Activated T-helper 1 cell treated with anti-CD3 and anti-CD28 coated beads, Interleukin-12 subunit alpha, Interleukin-12 subunit beta, Interleukin-2, Interleukin-4 antibody, amounts not matched to agents 30 ng/mL and 10 ng/mL and 1 ng/mL, durations not matched to agents 14 hours and 24 hours and 36 hours (primary cell): ENCODE measurements at regions not wholly inside any gene's neighbourhood (a gene's known extent, or its start where the extent isn't known, plus 50 kb on each side); places are given as distances from the start of the nearest gene placed in this dataset.

Experiments
- DNase-seq: peaks from one replicate; pipeline ENCODE4 v3.0.0; 2021; ENCODE audit warnings: low spot score
- H3K27ac Mint-ChIP-seq: one replicate; pipeline ENCODE4 v1.8.0; 2021; ENCODE audit warnings: mild to moderate bottlenecking, mixed read lengths
- H3K27me3 Mint-ChIP-seq: one replicate; pipeline ENCODE4 v1.8.0; 2022; ENCODE audit warnings: mild to moderate bottlenecking, moderate library complexity, mixed read lengths; ENCODE audit not compliant: insufficient read depth
- H3K36me3 Mint-ChIP-seq: one replicate; pipeline ENCODE4 v1.8.0; 2021; ENCODE audit warnings: low read depth, mixed read lengths
- H3K4me1 Mint-ChIP-seq: one replicate; pipeline ENCODE4 v1.8.0; 2021; ENCODE audit warnings: low read depth, mixed read lengths
- H3K4me3 Mint-ChIP-seq: one replicate; pipeline ENCODE4 v1.8.0; 2021; ENCODE audit warnings: mild to moderate bottlenecking, moderate library complexity, mixed read lengths
- H3K9me3 Mint-ChIP-seq: one replicate; pipeline ENCODE4 v1.8.0; 2021; ENCODE audit warnings: mixed read lengths
- intact Hi-C: fragments of 100-400 bp; cut with micrococcal nuclease; formaldehyde crosslinking; loops from one replicate; pipeline ENCODE4 v1.15.1; 2024

DNA sequence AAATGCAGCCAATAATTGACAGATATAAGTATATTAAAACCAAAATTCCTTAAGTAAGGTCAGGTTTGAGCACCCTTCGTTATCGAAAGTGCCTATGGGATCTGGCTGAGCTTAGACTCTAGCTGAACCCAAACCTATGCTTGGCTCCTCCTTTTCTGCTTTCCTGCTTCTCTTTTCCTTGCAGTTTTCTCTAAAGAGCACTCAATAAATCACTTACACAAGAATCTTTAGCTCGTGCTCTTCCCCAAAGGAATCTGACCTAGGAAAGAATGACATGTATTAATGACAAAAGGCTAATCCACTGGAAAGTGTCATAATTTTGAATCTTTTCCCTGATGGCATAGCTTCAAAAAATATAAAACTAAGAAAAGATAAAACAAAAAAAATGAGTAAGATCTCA is 282.7 kb downstream of the DKK2 start:
- H3K4me1 Mint-ChIP-seq, result no peaks in the 10 kb centered on the region
- H3K27ac Mint-ChIP-seq, result no peak overlapping the region
- intact Hi-C loops, result no loop called here
- H3K36me3 Mint-ChIP-seq, result no peaks in the 10 kb centered on the region
- H3K27me3 Mint-ChIP-seq, result no peaks in the 10 kb centered on the region
- H3K4me3 Mint-ChIP-seq, result no peak overlapping the region
- H3K9me3 Mint-ChIP-seq, result no peaks in the 10 kb centered on the region
- DNase-seq, result no peak

DNA sequence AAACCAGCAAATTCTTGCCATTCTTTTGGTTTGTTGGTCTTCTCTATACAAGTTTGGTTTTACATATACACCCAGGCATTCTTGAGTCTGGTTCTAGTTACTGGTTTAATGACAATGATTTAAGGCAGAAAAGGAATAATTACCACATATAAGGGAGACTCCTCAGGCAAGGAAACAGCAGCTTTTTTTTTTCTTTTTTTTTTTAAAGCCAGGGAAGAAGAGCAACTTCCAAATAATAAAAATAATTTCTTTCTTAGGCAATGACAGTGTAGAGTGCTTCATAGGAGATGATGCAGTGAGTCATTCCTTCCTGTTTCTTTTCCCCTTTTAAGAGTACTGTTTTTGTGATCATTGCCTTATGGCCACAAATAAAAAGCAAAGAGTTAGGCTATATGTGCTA is 289.7 kb downstream of the DKK2 start:
- H3K4me3 Mint-ChIP-seq, result no peak overlapping the region
- H3K36me3 Mint-ChIP-seq, result no peaks in the 10 kb centered on the region
- H3K27me3 Mint-ChIP-seq, result no peaks in the 10 kb centered on the region
- H3K4me1 Mint-ChIP-seq, result no peaks in the 10 kb centered on the region
- no peak overlapping the region for H3K27ac Mint-ChIP-seq
- no peak for DNase-seq
- intact Hi-C loops, result no loop called here
- H3K9me3 Mint-ChIP-seq, result no peaks in the 10 kb centered on the region

DNA sequence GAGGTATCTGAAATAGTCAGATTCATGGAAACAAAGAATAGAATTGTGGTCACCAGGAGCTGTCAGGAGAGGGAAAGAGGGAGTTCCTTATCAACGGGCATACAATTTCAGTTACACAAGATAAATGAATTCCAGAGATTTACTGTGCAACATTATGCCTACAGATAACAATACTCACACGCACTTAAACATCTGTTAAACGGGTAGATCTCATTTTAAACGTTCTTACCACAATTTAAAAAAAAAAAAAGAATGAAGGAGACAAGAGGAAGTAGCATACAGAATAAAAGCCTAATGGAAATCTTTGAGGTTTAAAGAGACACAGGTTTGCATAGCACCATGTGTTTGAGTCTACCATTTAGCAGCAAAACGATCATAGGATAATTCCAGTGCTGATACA is 298.0 kb downstream of the DKK2 start:
- Mint-ChIP-seq H3K4me3 (no peak overlapping the region), H3K36me3 (no peaks in the 10 kb centered on the region), H3K27ac (no peak overlapping the region), H3K27me3 (no peaks in the 10 kb centered on the region), H3K9me3 (no peaks in the 10 kb centered on the region), H3K4me1 (no peaks in the 10 kb centered on the region)
- DNase-seq, result no peak
- intact Hi-C loops, result no loop called here

DNA sequence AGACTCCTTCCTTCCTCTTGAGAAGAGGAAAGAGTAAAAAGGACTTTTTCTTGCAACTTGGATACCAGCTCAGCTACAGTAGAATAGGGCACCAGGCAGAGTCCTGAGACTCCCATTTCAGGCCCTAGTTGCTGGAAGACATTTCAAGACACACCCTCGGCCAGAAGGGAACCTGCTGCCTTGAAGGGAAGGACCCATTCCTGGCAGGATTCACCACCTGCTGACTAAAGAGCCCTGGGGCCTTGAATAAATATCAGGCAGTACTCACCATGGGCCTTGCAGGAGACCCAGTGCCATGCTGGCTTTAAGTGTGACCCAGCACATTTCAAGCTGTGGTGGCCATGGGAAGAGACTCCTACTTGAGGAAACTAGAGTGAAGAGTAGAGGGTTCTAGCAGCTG is 317.6 kb downstream of the DKK2 start:
- no peaks in the 10 kb centered on the region for H3K27me3 Mint-ChIP-seq
- intact Hi-C loops, result no loop called here
- H3K4me3 Mint-ChIP-seq, result no peak overlapping the region
- no peaks in the 10 kb centered on the region for H3K4me1 Mint-ChIP-seq
- H3K9me3 Mint-ChIP-seq, result peaks cover 5% of the 10 kb centered on the region
- DNase-seq, result no peak
- H3K27ac Mint-ChIP-seq, result no peak overlapping the region
- no peaks in the 10 kb centered on the region for H3K36me3 Mint-ChIP-seq

DNA sequence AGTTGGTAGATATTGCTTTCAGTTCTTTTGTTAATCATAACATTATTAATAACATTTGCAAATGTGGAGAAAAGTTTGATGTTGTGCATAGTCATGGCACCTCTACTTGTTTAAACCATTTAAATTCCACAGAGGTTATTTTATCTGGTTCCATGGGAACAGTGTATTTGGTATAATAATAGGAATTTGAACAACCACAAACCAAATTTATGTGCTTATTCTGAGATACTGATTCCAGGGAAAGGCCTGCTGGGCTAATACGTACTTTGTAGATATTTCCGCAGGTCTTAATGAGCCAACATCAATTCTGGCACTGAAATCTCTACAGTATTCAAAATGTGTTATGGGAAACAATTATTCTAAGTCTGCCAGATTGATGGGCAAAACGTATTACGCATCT is 319.0 kb downstream of the DKK2 start:
- no peaks in the 10 kb centered on the region for H3K27me3 Mint-ChIP-seq
- H3K27ac Mint-ChIP-seq, result no peak overlapping the region
- no peaks in the 10 kb centered on the region for H3K4me1 Mint-ChIP-seq
- intact Hi-C loops, result no loop called here
- H3K36me3 Mint-ChIP-seq, result no peaks in the 10 kb centered on the region
- H3K4me3 Mint-ChIP-seq, result no peak overlapping the region
- peaks cover 5% of the 10 kb centered on the region for H3K9me3 Mint-ChIP-seq
- no peak for DNase-seq

DNA sequence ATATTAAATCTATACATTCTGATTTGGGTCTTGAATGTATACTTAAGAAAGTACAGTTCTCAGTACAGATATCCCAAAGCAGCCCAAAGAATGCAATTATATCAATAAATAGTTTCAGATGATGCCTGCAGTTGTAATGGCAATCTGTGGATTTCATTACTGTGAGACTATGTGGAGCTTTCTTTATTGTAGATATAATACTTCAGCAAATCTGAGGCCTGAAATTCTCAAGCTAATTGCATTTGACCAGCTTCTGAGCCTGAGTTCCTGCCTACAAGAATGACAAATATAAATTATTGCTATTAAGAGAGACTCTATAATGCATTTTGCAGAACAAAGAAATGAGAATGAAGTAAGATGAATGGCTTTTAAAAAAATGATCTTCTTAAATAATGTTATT is 320.3 kb downstream of the DKK2 start:
- Mint-ChIP-seq H3K4me3 (no peak overlapping the region), H3K4me1 (no peaks in the 10 kb centered on the region), H3K36me3 (no peaks in the 10 kb centered on the region), H3K27ac (no peak overlapping the region), H3K27me3 (no peaks in the 10 kb centered on the region), H3K9me3 (peaks cover 5% of the 10 kb centered on the region)
- DNase-seq, result no peak
- intact Hi-C loops, result no loop called here

DNA sequence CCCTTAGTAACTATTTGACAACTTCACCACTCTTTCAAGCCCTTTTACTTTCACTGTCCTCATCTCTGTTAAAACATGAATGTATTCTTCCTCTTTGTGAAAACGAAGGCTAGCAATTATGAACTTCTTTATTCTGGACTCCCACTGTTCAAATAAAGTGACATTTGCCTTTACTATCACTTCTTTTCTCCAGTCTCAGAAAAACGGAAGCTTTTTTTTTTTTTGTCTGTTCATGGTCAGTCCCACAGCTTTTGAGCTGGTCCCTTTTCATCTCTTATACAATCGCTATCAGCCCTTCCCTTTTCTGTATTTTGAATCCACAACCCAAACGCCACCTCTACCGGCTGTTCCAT is 327.7 kb downstream of the DKK2 start:
- DNase-seq, result no peak
- intact Hi-C loops, result no loop called here
- Mint-ChIP-seq H3K9me3 (no peaks in the 10 kb centered on the region), H3K27me3 (no peaks in the 10 kb centered on the region), H3K27ac (no peak overlapping the region), H3K4me1 (no peaks in the 10 kb centered on the region), H3K36me3 (no peaks in the 10 kb centered on the region), H3K4me3 (no peak overlapping the region)

DNA sequence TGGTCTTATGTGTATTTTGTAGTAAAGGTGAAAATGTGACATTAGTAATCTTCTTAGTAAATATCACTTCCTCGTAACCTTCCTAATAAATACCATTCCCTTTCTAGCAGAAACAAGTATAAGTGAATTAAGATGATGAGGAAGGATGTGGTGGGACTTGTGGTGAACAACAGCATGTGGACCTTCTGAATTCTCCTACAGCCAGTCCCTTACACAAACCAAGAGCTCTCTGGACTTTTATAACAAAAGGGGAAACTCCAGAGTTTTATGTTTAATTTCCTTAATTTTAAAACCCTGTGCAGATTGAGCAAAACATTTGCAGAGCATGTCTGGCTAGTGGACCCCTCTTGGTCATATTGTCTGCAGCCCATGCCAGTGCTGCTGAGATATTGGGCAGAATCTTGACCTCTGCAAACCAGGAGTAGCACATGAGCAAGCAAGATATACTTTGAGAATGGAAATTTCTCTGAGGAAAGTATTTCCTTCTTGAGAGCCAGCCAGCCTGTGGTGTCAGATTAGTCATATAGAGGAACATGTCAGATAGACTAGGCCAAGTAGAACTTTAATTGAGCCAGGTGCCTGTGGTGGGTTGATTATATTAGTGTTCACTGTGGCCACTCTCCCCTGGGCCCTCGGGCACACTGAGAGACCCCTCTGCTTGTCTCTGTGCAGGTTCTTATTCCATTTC is 328.2 kb downstream of the DKK2 start:
- no peak overlapping the region for H3K4me3 Mint-ChIP-seq
- intact Hi-C loops, result no loop called here
- no peak overlapping the region for H3K27ac Mint-ChIP-seq
- no peak for DNase-seq
- H3K36me3 Mint-ChIP-seq, result no peaks in the 10 kb centered on the region
- no peaks in the 10 kb centered on the region for H3K27me3 Mint-ChIP-seq
- no peaks in the 10 kb centered on the region for H3K4me1 Mint-ChIP-seq
- H3K9me3 Mint-ChIP-seq, result no peaks in the 10 kb centered on the region

DNA sequence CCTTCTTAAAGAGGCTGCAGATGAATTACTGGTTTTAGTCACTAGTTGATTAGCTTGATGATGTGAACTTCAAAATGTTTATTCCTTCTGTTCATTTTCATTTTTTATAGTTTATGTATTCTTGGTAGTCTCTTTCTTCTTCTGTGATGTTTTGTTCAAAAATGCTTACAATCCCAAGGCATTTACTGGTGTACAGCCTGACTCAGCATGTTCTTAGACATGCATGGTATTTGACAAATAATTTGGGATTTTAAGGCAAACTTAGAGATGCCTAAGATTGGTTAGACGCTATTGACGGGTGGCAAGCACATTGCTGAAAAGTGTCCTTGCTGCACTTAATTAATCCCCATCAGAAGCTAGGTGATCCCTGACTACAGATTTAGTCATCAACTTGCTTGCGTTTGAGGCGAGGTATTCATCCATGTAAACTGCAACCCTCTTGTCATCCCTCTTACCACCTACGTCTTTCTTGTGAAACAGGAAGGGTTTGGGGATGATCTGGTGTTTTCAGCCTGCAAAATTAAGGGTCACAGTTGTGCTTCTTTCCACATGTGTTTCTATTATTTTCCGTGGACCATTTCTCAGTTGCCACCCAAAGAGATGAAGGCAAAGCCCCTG is 331.8 kb downstream of the DKK2 start:
- DNase-seq, result no peak
- no peak overlapping the region for H3K4me3 Mint-ChIP-seq
- H3K36me3 Mint-ChIP-seq, result no peaks in the 10 kb centered on the region
- intact Hi-C loops, result no loop called here
- H3K4me1 Mint-ChIP-seq, result no peaks in the 10 kb centered on the region
- H3K9me3 Mint-ChIP-seq, result no peaks in the 10 kb centered on the region
- no peaks in the 10 kb centered on the region for H3K27me3 Mint-ChIP-seq
- H3K27ac Mint-ChIP-seq, result no peak overlapping the region

DNA sequence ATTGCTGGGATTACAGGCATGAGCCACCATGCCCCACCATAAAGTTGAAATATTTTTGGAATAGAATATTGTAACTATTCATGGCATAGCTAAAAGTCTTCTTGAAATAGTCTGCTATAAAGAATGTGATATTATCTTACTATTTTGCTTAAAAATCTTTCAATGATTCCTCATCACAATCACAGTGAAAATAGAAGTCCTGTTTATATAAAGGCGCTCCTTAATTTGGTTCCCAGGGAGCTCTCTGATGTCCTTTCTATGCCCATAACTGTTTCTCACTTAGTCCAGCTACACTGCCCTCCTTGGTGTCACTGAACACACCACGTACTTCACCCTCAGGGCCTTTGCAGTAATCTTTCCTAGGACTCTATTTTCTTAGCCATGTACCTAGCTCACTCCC is 331.7 kb upstream of the GIMD1 start:
- Mint-ChIP-seq H3K4me1 (peaks cover 5% of the 10 kb centered on the region), H3K36me3 (no peaks in the 10 kb centered on the region), H3K4me3 (no peak overlapping the region), H3K9me3 (peaks cover 5% of the 10 kb centered on the region), H3K27ac (no peak overlapping the region), H3K27me3 (no peaks in the 10 kb centered on the region)
- intact Hi-C loops, result no loop called here
- no peak for DNase-seq

DNA sequence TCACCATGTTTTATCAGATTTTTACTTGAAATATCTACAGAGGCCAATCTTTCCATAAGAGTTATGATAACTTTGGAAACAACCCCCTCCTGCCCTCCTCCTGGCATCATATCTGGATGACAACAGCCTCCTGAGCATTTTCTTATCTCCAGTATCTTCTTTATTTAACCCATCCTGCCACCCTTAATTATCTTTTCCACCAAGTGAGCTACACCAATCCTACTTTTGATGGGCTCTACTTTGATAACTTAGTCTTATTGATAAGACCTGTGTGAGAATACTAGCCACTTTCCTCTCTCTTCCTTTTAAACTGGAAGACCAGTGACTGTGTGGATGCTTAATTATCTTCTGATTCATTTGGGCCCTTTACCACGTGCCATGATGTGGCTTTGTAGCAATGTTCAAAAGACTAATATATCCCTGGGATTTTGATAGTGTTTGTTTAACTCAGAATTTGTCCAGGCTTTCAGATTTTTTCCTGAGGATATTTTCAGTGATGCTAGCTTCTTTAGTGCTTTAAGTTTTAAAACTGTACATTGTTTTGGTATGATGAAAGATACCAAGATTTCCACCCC is 330.1 kb upstream of the GIMD1 start:
- no peak overlapping the region for H3K27ac Mint-ChIP-seq

DNA sequence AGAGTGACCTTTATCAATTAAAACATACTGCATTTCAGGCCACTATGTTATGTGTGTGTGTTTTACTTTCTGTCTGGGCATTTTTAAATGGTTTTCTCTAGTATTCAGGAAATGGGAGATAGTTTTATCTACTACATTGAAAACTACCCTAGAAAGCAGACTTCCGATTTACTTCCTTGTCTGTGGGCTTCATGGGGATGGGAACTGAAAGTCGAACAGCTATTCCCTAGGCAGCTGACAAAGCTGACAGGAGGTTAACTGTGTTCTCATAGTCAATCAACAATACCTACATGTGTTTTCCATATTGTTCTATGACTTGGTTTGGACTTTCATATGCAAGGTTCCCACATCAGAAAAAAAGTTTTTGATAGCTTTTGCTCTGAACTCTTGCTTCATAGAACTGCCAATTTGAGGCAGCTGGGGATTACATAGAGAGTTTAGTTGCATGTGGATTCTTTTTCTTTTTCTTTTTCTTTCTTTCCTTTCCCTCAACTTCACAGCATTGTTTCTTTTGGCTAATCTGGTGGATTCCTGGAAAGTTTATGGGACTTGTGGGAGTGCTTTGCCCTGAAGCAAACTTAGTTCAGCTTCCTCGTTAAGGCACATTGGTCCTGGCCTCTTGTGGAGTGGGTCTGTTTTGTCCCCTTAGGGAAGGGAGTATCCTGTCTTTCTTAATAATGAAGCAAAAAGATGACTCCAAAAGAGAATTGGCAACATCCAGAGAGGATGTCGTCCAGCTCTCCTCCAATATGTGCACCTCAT is 327.1 kb upstream of the GIMD1 start:
- Mint-ChIP-seq H3K27me3 (no peaks in the 10 kb centered on the region), H3K36me3 (no peaks in the 10 kb centered on the region), H3K4me3 (no peak overlapping the region), H3K27ac (no peak overlapping the region), H3K9me3 (peaks cover 10% of the 10 kb centered on the region), H3K4me1 (peaks cover 13% of the 10 kb centered on the region)
- DNase-seq, result no peak
- intact Hi-C loops, result no loop called here

More for the DNA sequence above, 330.1 kb upstream of the GIMD1 start:
- H3K36me3 Mint-ChIP-seq, result no peaks in the 10 kb centered on the region
- peaks cover 10% of the 10 kb centered on the region for H3K9me3 Mint-ChIP-seq
- H3K4me1 Mint-ChIP-seq, result peaks cover 13% of the 10 kb centered on the region
- intact Hi-C loops, result no loop called here
- no peak overlapping the region for H3K4me3 Mint-ChIP-seq
- no peaks in the 10 kb centered on the region for H3K27me3 Mint-ChIP-seq
- no peak for DNase-seq

DNA sequence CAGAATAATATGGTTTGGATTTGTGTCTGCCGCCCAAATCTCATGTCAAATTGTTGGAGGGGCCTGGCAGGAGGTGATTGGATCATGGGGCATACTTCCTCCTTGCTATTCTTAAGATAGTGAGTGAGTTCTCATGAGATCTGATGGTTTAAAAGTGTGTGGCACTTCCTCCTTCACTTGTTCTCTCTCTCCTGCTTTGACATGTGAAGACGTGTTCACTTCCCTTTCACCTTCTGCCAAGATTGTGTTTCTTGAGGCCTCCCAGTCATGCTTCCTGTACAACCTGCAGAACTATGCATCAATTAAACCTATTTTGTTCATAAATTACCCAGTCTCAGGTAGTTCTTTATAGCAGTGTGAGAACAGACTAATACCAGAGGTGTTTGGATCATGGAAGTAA is 325.7 kb upstream of the GIMD1 start:
- peaks cover 18% of the 10 kb centered on the region for H3K4me1 Mint-ChIP-seq
- no peak overlapping the region for H3K4me3 Mint-ChIP-seq
- no peaks in the 10 kb centered on the region for H3K27me3 Mint-ChIP-seq
- H3K27ac Mint-ChIP-seq, result no peak overlapping the region
- no peaks in the 10 kb centered on the region for H3K36me3 Mint-ChIP-seq
- H3K9me3 Mint-ChIP-seq, result peaks cover 10% of the 10 kb centered on the region
- no peak for DNase-seq
- intact Hi-C loops, result no loop called here
